SK-N-MC (cell line): ENCODE measurements at regions not wholly inside any gene's neighbourhood (a gene's known extent, or its start where the extent isn't known, plus 50 kb on each side); places are given as distances from the start of the nearest gene placed in this dataset.

Source experiments
- EZH2 ChIP-seq: fragments of 200-600 bp; sonication (generic); IDR thresholded peaks from one replicate; pipeline ENCODE4 v1.6.1; 2017; ENCODE audit warnings: antibody characterized with exemption
- FOXP2 ChIP-seq: optimal IDR thresholded peaks from 2 replicates; pipeline ENCODE3; 2011; ENCODE audit warnings: mild to moderate bottlenecking, moderate library complexity; ENCODE audit not compliant: insufficient read depth; ENCODE audit errors: extremely low read length, control extremely low read depth
- POLR2AphosphoS5 ChIP-seq: IDR thresholded peaks from 2 replicates; pipeline ENCODE4 v1.6.1; 2012; ENCODE audit warnings: mild to moderate bottlenecking, low read depth, low read length, borderline replicate concordance

DNA sequence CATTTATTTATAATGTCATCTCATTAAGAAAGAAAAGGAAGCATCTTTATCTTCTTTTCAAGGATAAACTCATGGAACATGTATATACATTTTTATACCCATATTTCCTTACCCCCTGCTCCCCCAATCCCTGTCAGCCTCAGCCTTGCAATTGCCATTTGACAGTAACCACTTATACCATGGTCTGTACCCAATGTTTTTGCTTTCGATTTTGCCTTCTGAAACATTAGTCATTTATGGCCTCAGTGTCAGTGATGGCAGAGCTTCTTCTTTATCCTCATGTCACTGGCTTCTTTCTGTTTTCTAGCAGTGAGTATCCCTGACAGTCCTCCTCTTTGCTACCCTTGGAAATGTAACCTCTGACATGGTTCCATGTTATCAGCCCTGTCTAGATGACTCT, 228.4 kb downstream of the SPRY1 start:
- TF ChIP-seq POLR2AphosphoS5 (no peak), EZH2 (no peak), FOXP2 (no peak)
